ENCODE measurements at regions not wholly inside any gene's neighbourhood (a gene's known extent, or its start where the extent isn't known, plus 50 kb on each side); places are given as distances from the start of the nearest gene placed in this dataset.

DNA sequence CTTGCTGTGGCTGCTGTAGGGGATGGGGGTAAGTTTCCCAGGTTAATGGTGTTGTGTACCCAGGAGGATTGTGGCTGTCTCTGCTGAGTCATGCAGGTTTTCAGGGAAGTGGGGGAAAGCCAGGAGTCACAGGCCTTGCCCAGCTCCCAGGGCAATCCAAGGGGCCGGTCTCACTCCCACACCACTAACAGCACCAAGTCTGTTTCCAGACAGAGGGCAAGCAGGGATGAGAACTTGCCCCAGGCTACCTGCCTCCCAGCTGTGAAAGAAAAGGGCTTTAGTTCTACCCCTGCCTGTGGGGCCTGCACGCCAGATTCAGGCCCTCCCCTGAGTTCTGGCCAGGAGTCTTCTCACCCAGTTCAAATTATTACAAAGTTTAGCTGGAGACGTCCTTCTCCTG lies 579.8 kb upstream of the ST8SIA4 start:
- CTCF ChIA-PET (ENCODE audit: low intra/inter-chr PET ratio, low total read pairs): no interaction called here

DNA sequence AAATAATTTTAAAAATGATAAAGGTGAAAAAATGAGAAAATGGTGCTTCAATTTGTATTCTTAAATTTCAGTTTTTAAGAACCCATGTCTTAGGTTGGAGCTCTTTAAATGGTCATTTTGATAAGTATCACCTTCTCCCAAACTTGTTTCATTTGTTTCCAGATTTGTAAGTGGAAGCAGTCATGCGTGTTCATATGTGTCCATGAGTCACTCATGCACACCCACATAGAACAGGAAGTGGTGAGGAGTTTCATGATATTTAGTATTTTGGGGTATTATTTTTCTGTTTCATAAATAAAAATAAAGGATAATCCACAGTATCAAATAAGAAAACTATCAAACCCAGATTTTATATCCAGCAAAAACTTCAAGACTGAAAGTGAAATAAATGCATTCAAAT lies 570.4 kb upstream of the ST8SIA4 start:
- Histone ChIP-seq H4K20me1 (ENCODE audit: insufficient read depth, low read length) (no peaks in the 10 kb centered on the region), H3K36me3 (replicated peaks in 1 of 2; ENCODE audit: control insufficient read depth in 1 of 2, insufficient read depth in 2 of 2, low read length in 2 of 2) (no peaks in the 10 kb centered on the region), H3K27ac (ENCODE audit: extremely low read length, insufficient read depth, low read length) (no peak overlapping the region), H3K4me1 (ENCODE audit: insufficient read depth, low read length) (no peaks in the 10 kb centered on the region), H3K4me2 (ENCODE audit: low read depth, low read length) (no peak overlapping the region), H3K9me3 (ENCODE audit: low read length) (no peaks in the 10 kb centered on the region), H3K4me3 (replicated peaks in 1 of 3; ENCODE audit: insufficient read depth in 1 of 3, low read depth in 2 of 3, low read length in 3 of 3) (no peak overlapping the region), H3K27me3 (ENCODE audit: control insufficient read depth in 1 of 2, insufficient read depth in 2 of 2, low read length in 2 of 2) (no peaks in the 10 kb centered on the region), H3K79me2 (ENCODE audit: insufficient read depth, low read length) (no peaks in the 10 kb centered on the region), H2AFZ (ENCODE audit: low read length) (no peak overlapping the region), H3K9ac (ENCODE audit: insufficient read depth, low read depth, low read length) (no peak overlapping the region)
- FAIRE-seq (no peak), DNase-seq (ENCODE audit: low spot score) (no peak), ATAC-seq (no peak)
- in situ Hi-C loops (cut with HindIII; ENCODE audit: extremely low pct_ligation_motif_present, low pct_unique_long_range_greater_than_20kb): no loop called here
- CTCF ChIA-PET (ENCODE audit: low intra/inter-chr PET ratio, low total read pairs): no interaction called here
- no TSS peak for BruUV-seq (replicated peaks)
- no peak for TF ChIP-seq ATRX (CRISPR knock-in tag; IDR thresholded peaks at IDR 0.05; ENCODE audit: borderline replicate concordance)
- TF ChIP-seq, protein P1, sequence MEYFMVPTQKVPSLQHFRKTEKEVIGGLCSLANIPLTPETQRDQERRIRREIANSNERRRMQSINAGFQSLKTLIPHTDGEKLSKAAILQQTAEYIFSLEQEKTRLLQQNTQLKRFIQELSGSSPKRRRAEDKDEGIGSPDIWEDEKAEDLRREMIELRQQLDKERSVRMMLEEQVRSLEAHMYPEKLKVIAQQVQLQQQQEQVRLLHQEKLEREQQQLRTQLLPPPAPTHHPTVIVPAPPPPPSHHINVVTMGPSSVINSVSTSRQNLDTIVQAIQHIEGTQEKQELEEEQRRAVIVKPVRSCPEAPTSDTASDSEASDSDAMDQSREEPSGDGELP (IDR thresholded peaks at IDR 0.05; ENCODE audit: borderline replicate concordance, low read depth): no peak
- no peak for TF ChIP-seq ZC3H13 (CRISPR knock-in tag; IDR thresholded peaks at IDR 0.05)
- POLR2A ChIA-PET: no interaction called here
- 29% methylated on average over 1 of the region's 1 CpG for whole genome bisulfite sequencing (ENCODE audit: low lambda C conversion rate)
- intact Hi-C loops (cut with micrococcal nuclease; ENCODE audit: unreplicated experiment): no loop called here

More for the DNA sequence above, 579.8 kb upstream of the ST8SIA4 start:
- POLR2A ChIA-PET: no interaction called here
- Histone ChIP-seq H4K20me1 (ENCODE audit: insufficient read depth, low read length) (no peaks in the 10 kb centered on the region), H3K4me1 (ENCODE audit: insufficient read depth, low read length) (no peaks in the 10 kb centered on the region), H3K4me2 (ENCODE audit: low read depth, low read length) (no peak overlapping the region), H3K4me3 (replicated peaks in 1 of 3; ENCODE audit: insufficient read depth in 1 of 3, low read depth in 2 of 3, low read length in 3 of 3) (no peak overlapping the region), H3K36me3 (replicated peaks in 1 of 2; ENCODE audit: control insufficient read depth in 1 of 2, insufficient read depth in 2 of 2, low read length in 2 of 2) (no peaks in the 10 kb centered on the region), H3K9me3 (ENCODE audit: low read length) (no peaks in the 10 kb centered on the region), H3K27ac (ENCODE audit: extremely low read length, insufficient read depth, low read length) (no peak overlapping the region), H3K79me2 (ENCODE audit: insufficient read depth, low read length) (no peaks in the 10 kb centered on the region), H3K27me3 (ENCODE audit: control insufficient read depth in 1 of 2, insufficient read depth in 2 of 2, low read length in 2 of 2) (no peaks in the 10 kb centered on the region), H3K9ac (ENCODE audit: insufficient read depth, low read depth, low read length) (no peak overlapping the region), H2AFZ (ENCODE audit: low read length) (no peak overlapping the region)
- in situ Hi-C loops (cut with HindIII; ENCODE audit: extremely low pct_ligation_motif_present, low pct_unique_long_range_greater_than_20kb): no loop called here
- 40% methylated on average over 1 of the region's 3 CpGs for WGBS (ENCODE audit: low lambda C conversion rate)
- DNase-seq (ENCODE audit: low spot score): no peak
- 0 out of 2 replicates have a peak, but pooled peaks have one; percentile 20 for TF ChIP-seq NFE2L2 (IDR thresholded peaks at IDR 0.05; ENCODE audit: low read length)
- no peak for TF ChIP-seq KDM2A (CRISPR knock-in tag; IDR thresholded peaks at IDR 0.05; ENCODE audit: borderline replicate concordance, low read depth)
- BruUV-seq (replicated peaks): no TSS peak
- intact Hi-C loops (cut with micrococcal nuclease; ENCODE audit: unreplicated experiment): no loop called here
- no peak for FAIRE-seq
- ATAC-seq: no peak
